Glomerular visceral epithelial cell (primary cell): ENCODE measurements at regions not wholly inside any gene's neighbourhood (a gene's known extent, or its start where the extent isn't known, plus 50 kb on each side); places are given as distances from the start of the nearest gene placed in this dataset.
"Not testable (repeated sequence)": the region's sequence is repeated elsewhere in the genome, so short reads cannot be mapped to it uniquely, and the experiment has no call there.

ENCODE experiments used
- DNase-seq: peaks from one replicate; pipeline ENCODE4 v3.0.0-alpha.2; 2016; ENCODE audit errors: extremely low spot score

- DNase-seq, result no peak
These were observed 351.6 kb downstream of the KCNJ2 start for GRCh38 chr17:70520956-70521355.

- no peak for DNase-seq
These were observed 352.5 kb downstream of the KCNJ2 start for GRCh38 chr17:70521821-70522256.

- no peak for DNase-seq
These were observed 354.1 kb downstream of the KCNJ2 start for GRCh38 chr17:70523426-70523825.

- DNase-seq, result not testable (repeated sequence)
These were observed 355.7 kb downstream of the KCNJ2 start for GRCh38 chr17:70525035-70525434.

GRCh38 chr17:70525961-70526360 lies 356.6 kb downstream of the KCNJ2 start:
- DNase-seq, result no peak

GRCh38 chr17:70527364-70527888 lies 358.1 kb downstream of the KCNJ2 start:
- DNase-seq, result no peak

GRCh38 chr17:70533427-70533826 lies 364.1 kb downstream of the KCNJ2 start:
- no peak for DNase-seq

GRCh38 chr17:70535986-70536385 lies 366.7 kb downstream of the KCNJ2 start:
- peak; percentile 64 for DNase-seq

- no peak for DNase-seq
These were observed 370.0 kb downstream of the KCNJ2 start for GRCh38 chr17:70539132-70539924.

- no peak for DNase-seq
These were observed 373.5 kb downstream of the KCNJ2 start for GRCh38 chr17:70542876-70543275.

- no peak for DNase-seq
These were observed 375.0 kb downstream of the KCNJ2 start for GRCh38 chr17:70544317-70544716.

- DNase-seq, result peak; percentile 32
These were observed 383.1 kb downstream of the KCNJ2 start for GRCh38 chr17:70552230-70552981.

- no peak for DNase-seq
These were observed 383.6 kb downstream of the KCNJ2 start for GRCh38 chr17:70552982-70553334.

- DNase-seq, result no peak
These were observed 386.4 kb downstream of the KCNJ2 start for GRCh38 chr17:70555723-70556122.

- no peak for DNase-seq
These were observed 389.5 kb downstream of the KCNJ2 start for GRCh38 chr17:70558821-70559220.

GRCh38 chr17:70560471-70560870 lies 391.1 kb downstream of the KCNJ2 start:
- DNase-seq, result no peak

GRCh38 chr17:70562137-70562536 lies 392.8 kb downstream of the KCNJ2 start:
- no peak for DNase-seq

GRCh38 chr17:70563281-70563820 lies 394.0 kb downstream of the KCNJ2 start:
- DNase-seq, result no peak

- no peak for DNase-seq
These were observed 394.8 kb downstream of the KCNJ2 start for GRCh38 chr17:70564006-70564620.

- no peak for DNase-seq
These were observed 399.8 kb downstream of the KCNJ2 start for GRCh38 chr17:70569128-70569527.

GRCh38 chr17:70577456-70577855 lies 408.1 kb downstream of the KCNJ2 start:
- no peak for DNase-seq

GRCh38 chr17:70581459-70581858 lies 412.1 kb downstream of the KCNJ2 start:
- no peak for DNase-seq
